Gastroesophageal sphincter (tissue), 4 donors: ENCODE measurements at regions not wholly inside any gene's neighbourhood (a gene's known extent, or its start where the extent isn't known, plus 50 kb on each side); places are given as distances from the start of the nearest gene placed in this dataset.

Experiments
- ATAC-seq: fragments of 150-250 bp; one replicate; pipeline ENCODE4 v1.9.1; 2016; ENCODE audit warnings: mild to moderate bottlenecking, moderate library complexity
- H3K27ac ChIP-seq, 4 donors: fragments of 200-600 bp; sonication (generic) in 3 of 4; 1 replicate in 3 of 4; 2 replicates in 1 of 4; pipeline ENCODE4 v1.5.1; 2016 to 2019
- H3K27me3 ChIP-seq: fragments of 200-600 bp; sonication (generic); one replicate; pipeline ENCODE4 v1.5.1; 2019
- H3K36me3 ChIP-seq, 2 donors: fragments of 200-600 bp; sonication (generic); one replicate each; pipeline ENCODE4 v1.5.1; 2019; ENCODE audit warnings: control low read depth in 1 of 2
- H3K4me1 ChIP-seq, 3 donors: fragments of 200-600 bp; sonication (generic); 1 replicate in 2 of 3; 2 replicates in 1 of 3; pipeline ENCODE4 v1.5.1; 2016 to 2019; ENCODE audit warnings: control low read depth in 2 of 3
- H3K4me3 ChIP-seq, 2 donors: fragments of 200-600 bp; sonication (generic); one replicate each; pipeline ENCODE4 v1.5.1; 2019; ENCODE audit warnings: mild to moderate bottlenecking in 1 of 2, moderate library complexity in 1 of 2
- H3K9me3 ChIP-seq, 3 donors: fragments of 200-600 bp; sonication (generic); one replicate each; pipeline ENCODE4 v1.5.1; 2017 to 2019; ENCODE audit warnings: control low read depth in 2 of 3
- CTCF ChIP-seq, 4 experiments: fragments of 200-600 bp in 2 of 4; fragments of 450-650 bp in 2 of 4; sonication (generic) in 1 of 4; IDR thresholded peaks; one replicate each; pipeline ENCODE4 v1.5.1; 2017 to 2019; ENCODE audit warnings: antibody characterized with exemption in 4 of 4, mild to moderate bottlenecking in 2 of 4, moderate library complexity in 2 of 4
- EP300 ChIP-seq: sonication (generic); formaldehyde crosslinking; IDR thresholded peaks from one replicate; pipeline ENCODE4 v1.6.1; 2017; ENCODE audit warnings: antibody characterized with exemption, mild to moderate bottlenecking
- POLR2A ChIP-seq, 2 donors: fragments of 450-650 bp; IDR thresholded peaks; one replicate each; pipeline ENCODE4 v1.6.1; 2017; ENCODE audit warnings: antibody characterized with exemption in 2 of 2, mild to moderate bottlenecking in 2 of 2, moderate library complexity in 1 of 2
- POLR2AphosphoS5 ChIP-seq: sonication (generic); formaldehyde crosslinking; IDR thresholded peaks from one replicate; pipeline ENCODE4 v1.6.1; 2017; ENCODE audit warnings: antibody characterized with exemption
- WGBS, 2 donors: methylation state at CpG; one replicate each; pipeline ENCODE4 v1.1.5; 2018; ENCODE audit warnings: low coverage in 1 of 2; 5-methylcytosine and 5-hydroxymethylcytosine counted together

GRCh38 chr16:7268182-7268581, 64.5 kb upstream of the RBFOX1 start:
- no peak for ATAC-seq
- WGBS, 2 donors = 5 to 17% methylated on average over 5 of the region's 6 CpGs
- Histone ChIP-seq H3K36me3 (no peaks in the 10 kb centered on the region), H3K9me3 (no peaks in the 10 kb centered on the region), H3K27ac (no peak overlapping the region), H3K4me1 (no peaks in the 10 kb centered on the region), H3K27me3 (no peaks in the 10 kb centered on the region), H3K4me3 (no peak overlapping the region)
- peak in 1 of 4 experiments; percentile 41 for TF ChIP-seq CTCF (IDR thresholded peaks at IDR 0.05)
- TF ChIP-seq POLR2AphosphoS5 = no peak

GRCh38 chr16:7257016-7257415, 75.6 kb upstream of the RBFOX1 start:
- H3K27ac ChIP-seq = no peak overlapping the region
- no peaks in the 10 kb centered on the region for H3K36me3 ChIP-seq
- WGBS, 2 donors = 71% methylated on average over 11 of the region's 11 CpGs
- no peak overlapping the region for H3K4me3 ChIP-seq
- H3K27me3 ChIP-seq = no peaks in the 10 kb centered on the region
- no peaks in the 10 kb centered on the region for H3K4me1 ChIP-seq
- no peak for TF ChIP-seq EP300
- TF ChIP-seq CTCF (IDR thresholded peaks at IDR 0.05) = no peak
- TF ChIP-seq POLR2AphosphoS5 = no peak
- no peak for TF ChIP-seq POLR2A (IDR thresholded peaks at IDR 0.05)
- ATAC-seq = no peak
- H3K9me3 ChIP-seq = no peaks in the 10 kb centered on the region

- no peak for ATAC-seq
Observed at GRCh38 chr16:7246578-7246977, 86.1 kb upstream of the RBFOX1 start.

GRCh38 chr16:7239547-7239946, 93.1 kb upstream of the RBFOX1 start:
- Histone ChIP-seq H3K4me3 (no peak overlapping the region), H3K4me1 (no peaks in the 10 kb centered on the region), H3K27me3 (no peaks in the 10 kb centered on the region), H3K36me3 (no peaks in the 10 kb centered on the region), H3K27ac (no peak overlapping the region), H3K9me3 (no peaks in the 10 kb centered on the region)
- no peak for TF ChIP-seq POLR2A (IDR thresholded peaks at IDR 0.05)
- TF ChIP-seq EP300 = no peak
- no peak for TF ChIP-seq POLR2AphosphoS5
- TF ChIP-seq CTCF (IDR thresholded peaks at IDR 0.05) = no peak
- ATAC-seq = no peak
- WGBS, 2 donors = 53 to 71% methylated on average over 2 of the region's 2 CpGs

More at GRCh38 chr16:7246578-7246977, 86.1 kb upstream of the RBFOX1 start:
- no peak overlapping the region for H3K4me3 ChIP-seq
- no peaks in the 10 kb centered on the region for H3K4me1 ChIP-seq
- H3K27me3 ChIP-seq = peaks cover 4% of the 10 kb centered on the region
- H3K9me3 ChIP-seq = peaks cover 0 to 6% (median 0%) of the 10 kb centered on the region in 3 donors
- no peaks in the 10 kb centered on the region for H3K36me3 ChIP-seq
- WGBS, 2 donors = 19 to 67% methylated on average over 2 to 3 of the region's 6 CpGs
- no peak overlapping the region for H3K27ac ChIP-seq
- no peak for TF ChIP-seq CTCF (IDR thresholded peaks at IDR 0.05)
- no peak for TF ChIP-seq EP300
- no peak for TF ChIP-seq POLR2AphosphoS5
- TF ChIP-seq POLR2A (IDR thresholded peaks at IDR 0.05) = no peak

GRCh38 chr16:7236824-7237410, 95.7 kb upstream of the RBFOX1 start:
- no peaks in the 10 kb centered on the region for H3K27me3 ChIP-seq
- H3K4me3 ChIP-seq = no peak overlapping the region
- WGBS, 2 donors = 52 to 73% methylated on average over 2 to 4 of the region's 6 CpGs
- no peaks in the 10 kb centered on the region for H3K9me3 ChIP-seq
- no peak overlapping the region for H3K27ac ChIP-seq
- H3K36me3 ChIP-seq = no peaks in the 10 kb centered on the region
- TF ChIP-seq CTCF (IDR thresholded peaks at IDR 0.05) (no peak), EP300 (no peak), POLR2A (IDR thresholded peaks at IDR 0.05) (no peak), POLR2AphosphoS5 (no peak)
- no peak for ATAC-seq
- no peaks in the 10 kb centered on the region for H3K4me1 ChIP-seq
